GM19035 (cell line): ENCODE measurements at regions not wholly inside any gene's neighbourhood (a gene's known extent, or its start where the extent isn't known, plus 50 kb on each side); places are given as distances from the start of the nearest gene placed in this dataset.
"Not testable (repeated sequence)": the region's sequence is repeated elsewhere in the genome, so short reads cannot be mapped to it uniquely, and the experiment has no call there.

Experiments
- ATAC-seq: cut with Tn5 transposase; IDR thresholded peaks from one replicate; pipeline ENCODE4 v1.9.1; 2021; ENCODE audit not compliant: unreplicated experiment

DNA sequence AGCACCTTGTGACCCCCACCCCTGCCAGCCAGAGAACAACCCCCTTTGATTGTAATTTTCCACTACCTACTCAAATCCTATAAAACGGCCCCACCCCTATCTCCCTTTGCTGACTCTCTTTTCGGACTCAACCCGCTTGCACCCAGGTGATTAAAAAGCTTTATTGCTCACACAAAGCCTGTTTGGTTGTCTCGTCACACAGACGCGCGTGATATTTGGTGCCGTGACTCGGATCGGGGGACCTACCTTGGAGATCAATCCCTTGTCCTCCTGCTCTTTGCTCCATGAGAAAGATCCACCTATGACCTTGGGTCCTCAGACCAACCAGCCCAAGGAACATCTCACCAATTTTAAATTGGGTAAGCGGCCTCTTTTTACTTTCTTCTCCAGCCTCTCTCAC, 995.0 kb upstream of the LCORL start:
- ATAC-seq, result not testable (repeated sequence)

DNA sequence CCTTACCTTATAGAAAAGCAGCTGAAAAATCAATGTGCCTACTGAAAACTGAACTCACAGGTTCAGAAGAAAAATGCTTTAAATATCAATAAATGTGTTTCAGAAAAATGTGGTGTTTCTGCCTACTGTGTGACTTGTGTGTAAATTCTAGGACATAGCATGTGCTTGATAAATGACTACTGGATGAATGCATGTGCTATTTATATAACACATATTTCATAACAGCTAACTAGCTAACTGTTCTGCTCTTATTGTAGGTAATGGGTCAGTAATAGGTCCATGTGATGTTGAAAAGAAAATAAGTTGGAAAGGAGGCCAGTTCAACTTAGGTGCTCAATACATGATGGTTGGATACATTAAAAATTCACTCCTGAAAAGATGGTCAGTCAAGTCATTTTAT, 993.0 kb upstream of the LCORL start:
- ATAC-seq, result no peak

DNA sequence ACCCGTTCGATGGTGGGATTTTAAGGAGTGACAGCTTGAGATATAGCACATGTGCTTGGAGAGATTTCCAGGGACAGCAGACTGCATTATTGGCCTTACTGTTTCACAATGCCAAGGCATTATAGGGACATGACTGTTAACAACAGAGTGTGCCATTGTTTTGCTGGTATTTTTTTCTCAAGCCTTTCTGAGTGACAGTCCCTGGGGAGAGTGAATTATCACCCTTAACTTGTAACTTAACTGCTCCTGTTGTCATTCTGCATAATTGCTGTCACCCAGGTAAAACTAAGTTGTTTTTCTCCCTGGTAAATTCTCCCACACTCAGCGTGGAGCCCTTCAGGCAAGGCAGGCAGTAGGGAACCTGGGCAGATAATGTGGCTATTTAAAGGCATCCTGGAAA, 989.2 kb upstream of the LCORL start:
- ATAC-seq, result no peak

DNA sequence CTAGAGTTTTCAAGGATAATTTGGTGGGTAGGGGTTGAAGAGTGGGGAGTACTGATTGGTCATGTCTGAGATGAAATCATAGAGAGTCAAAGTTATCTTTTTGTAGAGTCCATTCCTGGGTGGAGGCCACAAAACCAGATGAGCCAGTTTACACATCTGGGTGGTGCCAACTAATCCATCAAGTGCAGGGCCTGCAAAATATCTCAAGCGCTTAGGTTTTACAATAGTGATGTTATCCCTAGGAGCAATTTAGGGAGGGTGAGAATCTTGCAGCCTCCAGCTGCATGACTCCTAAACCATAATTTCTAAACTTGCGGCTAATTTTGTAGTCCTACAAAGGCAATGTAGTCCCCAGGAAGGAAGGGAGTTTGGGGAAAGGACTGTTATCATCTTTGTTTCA, 988.3 kb upstream of the LCORL start:
- ATAC-seq, result no peak

DNA sequence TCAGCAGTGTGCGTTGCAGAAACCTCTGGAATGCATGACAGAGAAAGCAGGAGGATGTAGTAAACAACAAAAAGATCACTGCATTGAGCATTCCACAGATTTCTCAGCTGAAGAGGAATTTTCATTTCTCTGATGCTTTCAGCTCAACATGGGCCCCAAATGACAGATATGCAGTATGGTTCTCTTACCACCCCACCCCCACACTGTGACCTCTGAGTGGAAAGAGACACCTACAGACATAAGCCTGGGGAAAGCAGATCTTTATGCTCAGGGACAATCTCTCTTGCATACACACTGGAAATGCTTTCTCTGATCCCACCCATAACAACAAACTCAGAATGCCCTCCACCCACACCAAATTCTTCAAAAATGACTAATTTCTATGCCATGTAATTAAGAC, 983.7 kb upstream of the LCORL start:
- no peak for ATAC-seq

DNA sequence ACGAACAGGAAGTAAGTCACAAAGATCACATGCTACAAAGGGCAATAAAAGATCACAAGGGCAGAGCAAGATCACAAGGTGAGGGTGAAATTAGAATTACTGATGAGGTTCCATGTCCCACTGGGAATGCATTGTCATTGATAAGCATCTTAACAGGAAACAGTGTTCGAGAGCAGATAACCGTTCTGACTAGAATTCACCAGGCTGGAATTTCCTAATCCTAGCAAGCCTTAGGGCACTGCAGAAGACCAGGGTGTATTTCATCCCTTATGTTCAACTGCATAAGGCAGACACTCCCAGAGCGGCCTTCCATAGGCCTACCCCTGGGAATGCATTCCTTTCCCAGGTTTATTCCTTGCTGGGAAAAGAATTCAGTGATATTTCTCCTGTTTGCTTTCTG, 980.6 kb upstream of the LCORL start:
- no peak for ATAC-seq

DNA sequence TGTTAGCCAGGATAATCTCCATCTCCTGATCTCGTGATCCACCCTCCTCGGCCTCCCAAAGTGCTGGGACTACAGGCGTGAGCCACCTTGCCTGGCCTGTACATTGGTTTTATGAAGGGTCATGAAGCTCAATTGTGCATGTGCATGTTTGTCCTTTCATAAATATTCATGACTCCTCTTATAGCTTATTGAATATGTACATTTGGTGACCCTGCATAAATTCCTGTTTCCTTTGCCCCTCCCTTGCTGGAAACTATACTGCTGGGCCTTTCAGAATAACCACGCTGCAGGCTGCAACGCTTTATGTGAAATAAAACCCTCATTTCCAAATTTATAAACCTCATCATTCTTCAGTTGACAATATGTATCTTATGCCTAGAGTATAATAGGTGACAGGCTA, 978.0 kb upstream of the LCORL start:
- ATAC-seq, result no peak

DNA sequence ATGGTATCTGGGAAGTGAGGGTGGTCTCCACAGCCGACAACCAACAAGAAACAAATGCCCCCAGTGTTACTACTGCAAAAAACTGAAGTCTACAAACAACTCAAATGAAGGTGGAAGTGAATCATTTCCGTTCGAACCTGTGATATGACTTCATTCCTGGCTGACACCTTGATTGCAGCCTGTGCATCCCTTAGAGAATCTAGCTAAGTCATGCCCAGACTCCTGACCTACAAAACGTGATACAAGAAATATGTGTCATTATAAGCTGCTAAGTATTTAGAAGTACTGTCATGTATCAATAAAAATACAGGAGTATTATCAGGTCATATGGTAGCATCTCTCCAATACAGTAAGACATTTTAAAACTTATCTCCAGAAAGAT, 959.7 kb upstream of the LCORL start:
- no peak for ATAC-seq

DNA sequence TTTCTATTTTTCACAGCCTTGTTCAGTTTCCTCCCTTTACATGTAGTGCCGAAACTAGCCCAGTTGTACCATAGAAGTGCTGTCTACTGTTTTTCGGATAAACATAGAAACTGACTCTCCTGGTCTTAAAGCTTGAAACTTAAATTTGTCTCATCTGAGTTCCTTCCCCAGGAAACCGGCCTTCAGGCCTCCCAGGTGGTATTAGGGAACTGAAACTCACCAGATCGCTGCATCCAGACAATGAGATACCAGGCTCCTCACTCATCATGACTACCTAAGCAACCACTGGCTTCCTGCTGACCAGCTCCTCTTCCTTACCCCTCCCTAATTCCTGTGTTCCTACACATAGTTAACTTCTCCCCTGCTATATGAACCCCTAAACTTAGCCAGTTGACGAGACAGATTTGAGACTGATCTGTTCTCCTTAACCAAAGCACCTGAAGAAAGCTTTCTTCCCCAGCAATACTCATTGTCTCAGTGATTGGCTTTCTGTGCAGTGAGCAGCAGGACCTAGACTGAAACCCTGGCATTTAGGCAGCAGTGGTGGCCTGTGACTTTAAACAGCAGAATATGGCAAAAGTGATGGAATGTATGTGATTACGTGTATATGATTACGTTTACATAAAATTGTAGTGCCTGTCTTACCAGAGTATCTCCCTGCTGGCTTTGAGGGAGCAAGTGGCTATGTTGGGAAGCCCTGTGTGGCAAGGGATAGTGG, 959.1 kb upstream of the LCORL start:
- ATAC-seq, result peak; percentile 82

DNA sequence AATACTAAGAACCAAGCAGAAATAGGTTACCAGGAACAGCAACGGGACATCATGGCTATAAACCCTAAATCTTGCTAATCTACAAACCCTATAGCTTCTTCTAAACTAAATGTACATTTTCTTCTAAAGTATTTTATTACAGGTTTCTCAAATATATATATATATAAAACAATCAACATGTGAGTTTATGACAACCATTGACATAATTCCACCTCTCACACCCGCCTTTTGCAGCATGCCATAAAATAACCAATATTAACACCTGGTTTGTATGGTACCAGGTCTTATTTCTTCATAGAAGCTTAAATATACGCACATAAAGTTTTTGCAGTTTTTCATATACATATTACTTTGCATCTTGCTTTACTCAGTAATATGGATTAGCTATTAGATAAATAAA, 955.3 kb upstream of the LCORL start:
- no peak for ATAC-seq

DNA sequence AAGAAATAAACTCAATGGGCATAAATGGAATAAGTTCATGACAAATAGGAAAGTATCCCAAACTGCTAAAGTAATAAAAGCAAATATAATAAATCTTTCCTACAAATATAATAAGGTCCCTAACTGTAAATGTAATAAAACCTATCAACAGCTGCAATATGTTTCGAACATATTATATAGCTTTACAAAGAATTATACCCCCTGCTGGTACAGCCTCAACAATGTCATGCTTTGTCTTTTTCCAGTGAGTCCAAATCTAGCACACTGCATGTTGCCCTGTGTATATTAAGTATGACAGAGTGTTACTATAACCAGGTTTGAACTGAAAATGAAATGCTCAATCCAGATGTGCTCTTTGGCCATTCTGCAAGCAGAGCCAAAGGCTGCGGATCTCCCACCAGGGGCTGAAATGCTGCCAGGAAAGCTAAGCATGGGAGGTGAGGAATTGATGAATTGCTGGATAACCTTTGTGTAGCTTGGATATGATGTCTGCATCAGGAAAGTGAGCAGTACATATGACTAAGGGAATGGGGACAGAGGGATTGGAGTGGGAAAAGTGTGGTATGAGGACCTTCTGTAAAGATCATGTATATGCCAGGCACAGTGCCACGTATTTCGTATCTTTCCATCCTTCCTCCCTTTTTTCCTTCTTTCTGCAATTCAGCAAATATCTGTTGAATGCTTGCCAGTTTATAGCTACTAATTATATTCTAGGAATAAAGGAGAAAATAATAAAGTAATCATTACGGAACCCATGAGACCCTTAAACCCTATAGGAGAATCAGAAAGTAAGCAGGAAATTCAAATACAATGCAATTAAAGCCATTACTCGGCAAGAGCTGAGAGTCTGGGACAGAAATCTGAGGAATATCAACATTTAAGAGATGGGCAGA, 954.6 kb upstream of the LCORL start:
- no peak for ATAC-seq

DNA sequence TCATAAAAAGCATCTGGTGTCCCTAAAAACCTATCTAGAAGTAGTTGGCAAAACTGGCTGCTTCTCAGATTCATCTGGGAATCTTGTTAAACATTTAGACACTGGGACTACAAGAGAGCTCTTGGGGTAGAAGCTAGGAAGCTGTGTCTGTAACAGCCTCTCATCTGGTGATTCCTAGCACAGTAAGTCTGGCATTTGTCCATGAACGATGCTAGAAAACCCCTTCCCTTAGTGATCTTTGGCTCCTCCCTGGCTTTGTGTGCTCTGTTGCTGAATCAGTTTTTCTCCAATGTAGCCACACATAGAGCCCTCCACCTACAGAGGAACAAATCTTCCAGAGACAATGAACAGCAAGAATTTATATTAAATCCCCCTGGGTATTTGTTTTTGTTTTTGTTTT, 951.7 kb upstream of the LCORL start:
- ATAC-seq, result no peak

DNA sequence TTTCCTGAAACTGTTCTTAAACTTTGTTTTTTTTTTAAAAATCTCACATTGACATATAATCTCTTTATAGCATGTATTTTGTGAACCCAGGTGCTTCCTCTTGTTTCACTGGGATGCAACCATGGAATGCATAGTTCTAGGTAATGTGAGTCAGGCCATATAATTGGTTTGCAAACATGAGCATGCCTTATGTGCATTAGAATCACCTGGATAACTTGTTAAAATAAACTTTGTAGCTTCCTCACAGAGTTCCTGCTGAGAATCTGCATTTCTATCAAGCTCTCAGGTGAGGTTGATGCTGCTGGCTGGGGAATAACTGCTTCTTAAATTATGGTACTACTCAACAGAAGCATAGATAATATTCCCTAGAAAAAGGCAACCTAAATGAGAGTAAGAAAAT, 940.3 kb upstream of the LCORL start:
- ATAC-seq, result no peak

DNA sequence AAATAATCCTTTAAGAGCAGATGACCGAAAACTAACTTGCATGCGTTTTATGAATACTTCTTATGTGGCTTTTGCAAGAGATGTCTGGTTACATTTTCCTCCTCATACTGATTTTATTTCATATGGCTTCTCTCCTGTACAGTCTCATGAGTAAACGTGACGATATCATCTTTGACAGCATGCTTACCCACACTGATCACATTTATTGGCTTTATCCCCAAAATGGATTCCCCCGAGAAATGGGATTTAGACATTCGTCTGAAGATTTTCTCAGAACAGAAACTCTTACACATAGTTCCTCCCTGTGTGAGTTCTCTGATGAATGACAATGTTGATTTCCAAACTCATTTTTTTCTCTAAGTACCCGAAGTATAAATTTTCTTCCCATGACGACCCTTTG, 939.7 kb upstream of the LCORL start:
- no peak for ATAC-seq

DNA sequence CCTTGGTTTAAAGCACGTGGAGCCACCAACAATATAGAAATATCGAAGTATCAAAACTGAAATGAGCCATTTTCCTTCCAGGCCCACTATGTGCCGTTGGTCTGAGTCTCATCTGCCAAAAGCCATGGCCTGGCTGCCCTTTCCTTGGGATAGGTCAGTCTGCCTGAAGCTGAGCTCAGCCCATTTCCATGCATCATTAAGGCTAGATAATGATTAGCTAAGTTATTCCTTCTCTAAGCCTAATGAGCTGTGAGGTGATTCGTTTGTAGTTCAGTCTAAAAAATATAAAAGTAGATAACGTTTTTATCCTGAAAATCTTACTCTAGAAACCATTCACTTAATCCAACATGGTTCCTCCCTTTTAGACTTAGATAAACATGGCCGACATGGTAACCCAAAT, 936.2 kb upstream of the LCORL start:
- no peak for ATAC-seq

DNA sequence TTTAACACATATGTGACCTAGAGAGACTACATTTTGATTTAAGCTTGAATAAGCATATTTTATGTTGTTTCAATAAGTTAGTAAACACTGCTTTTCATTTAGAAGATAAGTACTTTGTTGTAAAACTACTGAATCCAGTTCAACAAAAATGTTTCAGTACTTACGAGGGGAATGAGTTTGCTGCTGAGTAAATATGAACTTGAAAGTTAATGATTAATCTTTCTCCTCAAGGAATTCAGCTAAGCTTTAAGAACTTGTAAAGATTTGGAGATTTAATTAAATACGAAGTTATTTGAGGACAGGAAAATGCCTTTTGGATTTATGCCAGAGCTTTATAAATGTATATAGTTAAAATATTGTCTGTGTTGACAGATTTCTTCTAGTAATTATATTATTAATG, 933.0 kb upstream of the LCORL start:
- ATAC-seq, result no peak

DNA sequence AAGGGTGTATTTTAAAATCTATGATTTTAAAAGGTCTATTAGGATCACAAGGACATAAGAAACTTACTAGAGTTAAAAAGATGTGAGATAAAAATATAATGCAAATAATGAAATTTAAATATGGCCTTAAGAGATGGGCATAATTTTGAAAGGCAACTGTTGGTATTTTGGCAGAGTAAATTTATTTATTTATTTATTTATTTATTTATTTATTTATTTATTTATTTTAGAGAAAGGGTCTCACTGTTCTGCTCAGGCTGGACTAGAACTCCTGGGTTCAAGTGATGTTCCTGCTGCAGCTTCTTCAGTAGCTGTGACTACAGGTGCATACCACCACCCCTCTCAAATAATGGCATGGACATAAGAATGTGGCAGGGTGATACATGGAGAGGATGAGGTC, 932.1 kb upstream of the LCORL start:
- ATAC-seq, result no peak

DNA sequence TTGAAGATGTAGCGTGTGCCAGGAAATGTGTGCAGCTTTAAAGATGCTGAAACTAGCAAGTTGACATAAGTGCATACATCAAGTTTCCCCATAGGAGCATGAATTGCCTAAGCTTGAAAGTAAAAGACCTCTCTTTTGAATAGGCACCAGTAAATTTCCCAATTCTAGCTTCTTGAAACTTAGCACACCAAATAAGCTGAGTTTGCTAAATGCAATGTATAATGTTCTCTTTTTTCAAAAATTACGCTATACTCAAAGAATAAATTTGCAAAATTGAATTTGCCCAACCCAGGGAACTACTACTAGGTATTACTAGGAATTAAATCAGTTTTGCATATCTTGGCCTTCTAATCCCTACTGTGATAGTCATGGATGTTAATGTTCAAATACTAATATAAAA, 923.9 kb upstream of the LCORL start:
- no peak for ATAC-seq

DNA sequence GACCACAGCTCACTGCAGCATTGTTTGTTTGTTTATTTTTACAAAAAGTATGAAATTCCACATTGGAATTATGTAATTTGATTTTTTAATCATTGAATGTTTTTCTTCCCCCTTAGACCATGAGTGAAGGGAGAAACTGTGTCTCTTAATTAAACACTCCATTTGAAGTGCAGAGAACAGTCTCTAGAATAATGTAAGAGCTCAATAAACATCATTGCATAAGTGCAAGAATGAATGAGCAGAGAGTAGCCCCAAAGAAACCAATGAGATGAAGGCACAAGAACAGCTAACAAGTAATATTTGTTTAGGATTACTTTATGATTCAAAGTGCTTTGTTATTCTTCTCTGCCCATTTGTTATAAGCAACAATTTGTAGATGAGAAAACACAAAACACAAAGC, 921.3 kb upstream of the LCORL start:
- ATAC-seq, result no peak

DNA sequence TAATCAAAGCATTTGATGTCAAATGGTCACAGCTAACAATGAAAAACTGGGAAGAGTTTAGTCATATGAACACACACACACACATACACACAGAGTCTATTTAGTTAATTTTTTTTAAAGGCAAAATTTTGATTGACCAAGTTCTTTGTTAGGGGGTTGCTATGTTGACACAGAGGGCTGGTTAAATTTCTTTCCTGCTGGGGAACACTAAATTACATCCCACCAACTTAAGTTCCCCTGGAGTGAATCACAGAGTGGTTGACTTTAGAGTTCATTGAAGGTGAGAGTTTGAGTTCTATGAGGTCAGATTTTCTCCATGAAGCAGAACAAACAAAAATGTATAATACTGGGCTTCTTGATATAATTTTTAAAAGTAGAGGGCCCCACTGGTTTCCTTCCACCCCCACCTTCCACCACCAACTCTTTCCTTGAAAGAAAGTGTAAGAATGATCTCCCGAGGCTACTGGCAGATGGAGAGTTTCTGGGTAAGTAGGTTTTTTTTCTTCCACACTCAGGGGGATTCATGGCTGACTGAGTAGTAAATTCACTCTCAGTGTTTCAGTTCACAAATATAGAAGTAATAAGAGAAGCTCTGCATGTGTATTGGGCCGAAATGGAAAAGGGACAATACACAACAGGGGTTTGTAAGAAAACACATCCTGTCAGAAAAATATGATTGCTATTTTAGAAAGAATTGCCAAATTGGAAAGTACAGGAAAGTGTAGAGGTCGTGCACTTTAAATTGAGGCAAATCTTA, 917.0 kb upstream of the LCORL start:
- ATAC-seq, result no peak

DNA sequence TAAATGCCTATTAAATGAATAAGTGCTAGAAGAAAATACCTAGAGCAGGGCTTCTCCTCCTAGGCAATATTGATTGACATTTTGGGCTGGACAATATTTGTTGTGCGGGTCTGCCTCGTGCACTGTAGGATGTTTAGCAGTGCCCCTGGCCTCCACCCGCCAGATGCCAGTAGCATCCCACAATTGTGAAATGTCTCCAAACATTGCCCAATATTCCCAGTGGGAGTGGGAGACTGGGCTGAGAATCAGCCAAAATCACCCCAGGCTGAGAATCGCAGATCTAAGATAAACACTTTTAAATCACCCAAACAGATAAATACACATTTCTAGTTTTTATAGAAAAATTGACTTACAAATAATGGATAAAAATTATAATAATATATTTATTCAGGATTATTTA, 916.2 kb upstream of the LCORL start:
- no peak for ATAC-seq

DNA sequence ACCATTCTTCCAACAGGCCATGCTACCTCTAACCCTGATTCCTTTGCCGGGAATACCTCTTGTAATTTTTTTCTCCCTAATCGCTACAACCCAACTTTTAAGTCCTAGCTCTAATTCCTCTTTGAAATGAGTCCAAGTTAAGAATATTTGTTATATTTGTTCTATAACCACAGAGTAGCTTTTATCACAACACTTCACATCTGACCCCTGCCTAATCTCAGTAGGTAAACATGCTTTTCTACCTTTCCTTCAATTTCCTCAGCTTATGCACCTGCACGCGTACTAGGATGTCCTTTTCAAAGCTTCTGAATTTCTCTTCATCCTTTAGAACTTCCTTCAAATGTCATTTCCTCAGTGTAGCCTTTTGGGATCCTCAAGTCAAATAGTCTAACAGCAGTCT, 915.5 kb upstream of the LCORL start:
- ATAC-seq, result no peak
